ENCODE measurements at regions not wholly inside any gene's neighbourhood (a gene's known extent, or its start where the extent isn't known, plus 50 kb on each side); places are given as distances from the start of the nearest gene placed in this dataset.
"Not testable (repeated sequence)": the region's sequence is repeated elsewhere in the genome, so short reads cannot be mapped to it uniquely, and the experiment has no call there.

GRCh38 chr5:72681781-72682180 is 134.7 kb upstream of the TNPO1 start:
- FAIRE-seq (no peak), DNase-seq (ENCODE audit: insufficient read length, low spot score) (no peak)
- TF ChIP-seq CTCF (IDR thresholded peaks at IDR 0.05; ENCODE audit: insufficient read depth, missing control alignments): no peak

- no peak for TF ChIP-seq CTCF (IDR thresholded peaks at IDR 0.05; ENCODE audit: insufficient read depth, missing control alignments)
- DNase-seq (ENCODE audit: insufficient read length, low spot score) (no peak), FAIRE-seq (no peak)
Observed at GRCh38 chr5:72677447-72677846, 139.0 kb upstream of the TNPO1 start.

GRCh38 chr5:72676831-72677230 is 139.6 kb upstream of the TNPO1 start:
- not testable (repeated sequence) for FAIRE-seq; DNase-seq (ENCODE audit: insufficient read length, low spot score)

- no peak for TF ChIP-seq CTCF (IDR thresholded peaks at IDR 0.05; ENCODE audit: insufficient read depth, missing control alignments)
- FAIRE-seq (no peak), DNase-seq (ENCODE audit: insufficient read length, low spot score) (no peak)
Observed at GRCh38 chr5:72673623-72674022, 142.8 kb upstream of the TNPO1 start.

GRCh38 chr5:72673180-72673579 is 143.3 kb upstream of the TNPO1 start:
- no peak for TF ChIP-seq CTCF (IDR thresholded peaks at IDR 0.05; ENCODE audit: insufficient read depth, missing control alignments)
- FAIRE-seq: no peak
- no peak for DNase-seq (ENCODE audit: insufficient read length, low spot score)

- TF ChIP-seq CTCF (IDR thresholded peaks at IDR 0.05; ENCODE audit: insufficient read depth, missing control alignments): no peak
- FAIRE-seq: no peak
- no peak for DNase-seq (ENCODE audit: insufficient read length, low spot score)
Observed at GRCh38 chr5:72667708-72668107, 148.8 kb upstream of the TNPO1 start.

GRCh38 chr5:72662936-72663335 is 153.5 kb upstream of the TNPO1 start:
- no peak for FAIRE-seq
- TF ChIP-seq CTCF (IDR thresholded peaks at IDR 0.05; ENCODE audit: insufficient read depth, missing control alignments): no peak
- DNase-seq (ENCODE audit: insufficient read length, low spot score): no peak

GRCh38 chr5:72662305-72662704 is 154.2 kb upstream of the TNPO1 start:
- no peak for TF ChIP-seq CTCF (IDR thresholded peaks at IDR 0.05; ENCODE audit: insufficient read depth, missing control alignments)
- DNase-seq (ENCODE audit: insufficient read length, low spot score) (no peak), FAIRE-seq (no peak)
